ENCODE measurements at regions not wholly inside any gene's neighbourhood (a gene's known extent, or its start where the extent isn't known, plus 50 kb on each side); places are given as distances from the start of the nearest gene placed in this dataset.

- TF ChIP-seq CTCF (IDR thresholded peaks at IDR 0.05) (no peak), EP300 (IDR thresholded peaks at IDR 0.05) (no peak), POLR2A (IDR thresholded peaks at IDR 0.05) (no peak), POLR2AphosphoS5 (IDR thresholded peaks at IDR 0.05) (no peak)
Observed at GRCh38 chr2:216984937-216985336, 125.1 kb upstream of the TNP1 start.
